HG03103 (cell line): ENCODE measurements at regions not wholly inside any gene's neighbourhood (a gene's known extent, or its start where the extent isn't known, plus 50 kb on each side); places are given as distances from the start of the nearest gene placed in this dataset.
"Not testable (repeated sequence)": the region's sequence is repeated elsewhere in the genome, so short reads cannot be mapped to it uniquely, and the experiment has no call there.

Experiments
- ATAC-seq: cut with Tn5 transposase; IDR thresholded peaks from one replicate; pipeline ENCODE4 v1.9.1; 2021; ENCODE audit warnings: low read depth; ENCODE audit not compliant: unreplicated experiment

DNA sequence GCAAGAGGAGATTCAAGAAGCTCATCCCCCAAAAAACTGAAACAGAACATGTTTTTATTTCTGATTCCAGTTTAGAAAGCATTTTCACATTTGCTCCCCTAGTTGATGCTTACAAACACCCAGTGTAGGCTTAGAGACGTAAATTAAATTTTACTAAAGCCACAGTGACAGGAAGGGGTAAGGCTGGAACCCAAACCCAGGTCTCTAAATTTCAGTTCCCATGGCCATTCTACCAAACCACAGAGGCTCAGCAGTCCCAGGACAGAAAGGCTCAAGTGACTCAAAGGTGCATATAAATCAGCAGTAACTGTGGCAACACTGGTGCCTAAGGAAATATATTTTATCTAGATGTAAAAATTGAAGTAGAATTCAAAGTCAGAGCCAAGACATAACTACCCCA is 128.7 kb downstream of the CEP120 start:
- peak; percentile 66 for ATAC-seq

- ATAC-seq: no peak
Observed at GRCh38 chr5:123289210-123289609, 134.0 kb downstream of the CEP120 start.

DNA sequence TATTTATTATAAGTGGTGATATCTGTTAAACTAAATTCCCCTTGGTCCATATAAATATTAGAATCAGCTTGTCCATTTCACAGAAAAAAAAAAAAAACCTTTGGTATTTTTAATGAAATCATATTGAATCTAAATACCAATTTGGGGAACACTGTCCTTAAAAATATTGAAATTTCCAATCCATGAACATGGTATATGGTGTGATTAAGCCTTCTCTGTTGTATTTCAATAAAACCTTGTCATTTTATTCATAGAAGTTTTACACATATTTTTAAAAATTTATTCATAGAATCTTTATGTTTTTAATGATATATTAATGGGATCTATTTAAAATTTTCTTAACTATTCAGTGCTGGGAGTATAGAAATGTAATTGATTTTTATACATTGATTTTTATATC is 135.3 kb downstream of the CEP120 start:
- no peak for ATAC-seq

DNA sequence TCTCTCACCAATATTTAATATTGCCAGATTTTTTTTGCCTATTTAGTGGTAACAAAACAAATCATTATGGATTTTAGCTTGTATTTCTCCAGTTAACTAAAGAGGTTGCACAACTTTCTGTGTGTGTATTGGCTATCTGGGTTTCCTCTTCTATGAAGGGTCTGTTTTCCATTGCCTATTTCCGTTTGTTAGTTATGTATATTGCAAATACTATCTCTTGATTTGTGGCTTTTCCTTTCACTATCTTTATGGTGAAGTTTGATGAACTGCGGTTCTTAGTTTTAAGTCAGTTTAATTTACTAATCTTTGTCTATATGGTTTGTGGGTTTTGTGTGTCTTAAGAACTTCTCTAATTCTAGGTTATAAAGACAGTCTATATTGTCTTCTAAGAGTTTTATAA is 136.3 kb downstream of the CEP120 start:
- no peak for ATAC-seq

DNA sequence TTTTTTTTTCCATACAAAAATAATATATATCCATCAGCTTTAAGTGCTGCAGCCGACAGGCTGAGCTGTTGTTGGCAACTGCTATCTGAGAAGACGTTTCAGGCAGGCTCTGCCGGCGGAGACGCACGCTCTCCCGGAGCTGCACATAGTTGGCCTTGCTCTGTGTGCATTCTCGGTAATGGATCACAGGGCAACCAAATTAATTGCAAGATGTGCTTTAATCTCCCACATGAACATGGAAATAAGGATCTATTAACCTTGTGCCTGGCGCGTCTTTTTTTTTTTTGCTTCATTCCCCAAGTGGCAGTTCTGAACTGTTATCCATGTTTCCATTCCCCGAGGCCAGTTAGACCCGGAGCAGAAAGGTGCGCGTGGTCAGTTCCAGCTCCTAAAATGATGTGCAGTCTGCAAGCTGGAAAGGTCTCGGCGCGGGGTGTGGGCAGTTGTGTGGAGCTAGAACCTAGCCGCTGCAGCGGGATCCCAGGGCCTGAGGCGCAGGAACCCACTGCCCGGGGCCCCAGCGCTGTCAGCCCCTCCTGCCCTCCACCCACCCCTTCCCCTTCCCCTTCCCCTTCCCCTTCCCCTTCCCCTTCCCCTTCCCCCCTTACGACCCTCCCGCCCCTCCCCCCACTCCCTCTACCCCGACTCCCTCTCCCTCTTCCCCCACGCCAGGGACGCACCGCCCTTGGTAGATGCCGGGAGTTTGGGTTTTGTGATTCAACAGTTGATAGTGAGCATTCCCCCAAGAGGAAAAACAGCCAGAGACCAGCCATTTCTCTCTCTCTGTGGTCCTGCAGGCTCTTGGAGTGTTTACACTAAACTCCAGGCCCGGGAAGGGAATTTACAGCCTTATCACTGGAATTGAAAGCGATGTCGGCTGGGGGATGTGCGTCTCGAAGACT is 137.8 kb downstream of the CEP120 start:
- no peak for ATAC-seq

GRCh38 chr5:123283499-123283898 is 139.7 kb downstream of the CEP120 start:
- no peak for ATAC-seq

DNA sequence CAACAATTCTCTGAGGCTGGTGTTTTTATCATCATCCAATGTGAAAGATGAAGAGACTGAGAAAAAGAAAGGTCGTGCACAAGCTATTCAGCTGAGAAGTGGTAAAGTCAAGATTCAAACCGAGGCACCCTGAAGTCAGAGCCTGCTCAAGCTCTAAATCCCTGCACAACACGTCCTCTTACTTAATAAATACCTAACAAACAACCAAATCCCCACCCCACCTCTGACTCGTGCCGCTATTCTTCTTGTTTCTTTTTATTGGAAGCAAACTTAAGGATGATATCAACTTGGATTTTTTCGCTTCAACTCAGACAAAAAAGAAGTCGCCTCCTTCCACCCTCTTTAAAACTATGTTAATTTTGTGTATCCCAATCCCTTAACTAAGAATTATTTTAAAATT is 140.2 kb downstream of the CEP120 start:
- ATAC-seq: no peak

DNA sequence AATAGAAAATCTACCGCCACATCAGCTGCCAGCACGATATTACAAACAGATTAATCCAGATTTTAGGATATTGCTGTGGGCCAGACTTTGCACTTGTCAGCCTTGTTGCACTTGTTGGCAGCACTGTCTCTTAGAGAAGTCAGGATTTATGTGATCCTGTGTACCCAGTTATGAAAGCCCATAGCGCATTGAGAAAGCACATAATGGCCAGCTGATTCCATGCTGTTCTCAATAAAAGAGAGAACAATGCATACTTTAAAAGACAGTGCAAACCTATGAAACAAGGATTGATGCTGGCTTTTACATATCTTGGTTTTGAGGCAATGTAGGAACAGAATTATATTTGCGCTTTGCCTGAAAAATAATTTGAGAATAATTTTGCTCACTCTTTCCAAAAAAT is 140.8 kb downstream of the CEP120 start:
- no peak for ATAC-seq

DNA sequence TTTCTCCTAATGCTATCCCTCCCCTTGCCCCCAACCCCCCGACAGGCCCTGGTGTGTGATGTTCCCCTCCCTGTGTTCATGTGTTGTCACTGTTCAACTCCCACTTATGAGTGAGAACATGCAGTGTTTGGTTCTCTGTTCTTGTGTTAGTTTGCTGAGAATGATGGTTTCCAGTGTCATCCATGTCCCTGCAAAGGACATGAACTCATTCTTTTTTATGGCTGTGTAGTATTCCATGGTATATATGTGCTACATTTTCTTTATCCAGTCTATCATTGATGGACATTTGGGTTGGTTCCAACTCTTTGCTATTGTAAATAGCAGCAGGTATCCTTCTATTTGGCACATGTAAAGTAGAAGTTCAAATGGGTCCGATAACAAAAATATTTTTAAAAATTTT is 142.3 kb downstream of the CEP120 start:
- ATAC-seq: not testable (repeated sequence)

DNA sequence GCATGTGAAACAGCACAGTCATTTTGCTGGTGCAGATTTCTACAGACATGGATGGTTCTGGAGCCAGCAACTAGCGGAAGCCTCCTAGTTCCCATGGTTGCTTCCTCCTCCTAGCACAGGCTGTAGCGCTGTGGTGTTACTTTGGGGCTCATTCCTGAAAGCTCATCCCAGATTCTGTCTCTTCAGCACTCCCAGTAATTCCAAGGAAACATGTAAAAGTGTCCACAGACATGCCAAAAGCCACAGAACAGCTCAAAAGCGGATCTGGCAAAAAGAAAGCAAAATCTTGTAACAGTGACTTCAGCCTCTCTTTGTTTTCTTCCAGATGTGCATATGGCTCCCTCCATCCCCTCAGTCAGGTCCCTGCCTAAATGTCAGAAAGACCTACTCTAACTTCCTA is 144.1 kb downstream of the CEP120 start:
- ATAC-seq: no peak

- ATAC-seq: no peak
Observed at GRCh38 chr5:123278284-123278683, 144.9 kb downstream of the CEP120 start.

- no peak for ATAC-seq
Observed at GRCh38 chr5:123273984-123274383, 149.2 kb downstream of the CEP120 start.

DNA sequence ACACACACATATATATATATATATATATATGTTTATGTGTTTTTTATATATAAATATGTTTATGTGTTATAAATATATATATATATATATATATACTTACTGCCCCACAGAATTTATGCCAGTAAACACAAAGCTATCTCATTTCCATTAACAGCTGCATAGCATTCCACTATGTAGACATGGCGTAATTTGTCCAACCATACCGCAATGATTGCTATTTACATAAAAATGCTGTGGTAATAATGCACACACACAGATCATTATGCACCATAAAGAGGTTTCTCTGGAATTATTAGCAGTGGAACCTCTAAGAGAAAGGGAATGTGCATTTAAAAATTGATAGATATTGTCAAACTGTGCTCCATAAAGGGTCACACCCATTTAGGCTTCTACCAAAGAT is 150.1 kb downstream of the CEP120 start:
- ATAC-seq: no peak

DNA sequence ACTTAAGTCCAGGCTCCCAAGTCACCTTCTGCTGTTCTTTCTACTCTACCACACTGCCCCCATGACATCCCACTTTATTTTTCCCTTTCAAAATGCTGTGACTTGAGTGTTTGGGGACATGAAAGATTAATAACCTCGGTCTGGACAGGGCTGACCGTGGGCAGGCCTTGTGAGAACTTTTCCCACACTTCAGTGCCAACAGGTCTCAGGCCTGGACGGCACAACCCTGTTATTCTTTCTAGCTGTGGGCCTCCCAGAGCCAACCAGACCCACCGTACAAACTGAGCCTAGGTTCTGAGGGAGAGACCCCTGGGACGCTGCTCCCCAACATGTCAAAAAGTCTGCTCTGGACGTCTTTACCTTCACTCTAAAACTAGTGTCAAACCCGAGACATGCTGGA is 153.4 kb downstream of the CEP120 start:
- ATAC-seq: no peak

DNA sequence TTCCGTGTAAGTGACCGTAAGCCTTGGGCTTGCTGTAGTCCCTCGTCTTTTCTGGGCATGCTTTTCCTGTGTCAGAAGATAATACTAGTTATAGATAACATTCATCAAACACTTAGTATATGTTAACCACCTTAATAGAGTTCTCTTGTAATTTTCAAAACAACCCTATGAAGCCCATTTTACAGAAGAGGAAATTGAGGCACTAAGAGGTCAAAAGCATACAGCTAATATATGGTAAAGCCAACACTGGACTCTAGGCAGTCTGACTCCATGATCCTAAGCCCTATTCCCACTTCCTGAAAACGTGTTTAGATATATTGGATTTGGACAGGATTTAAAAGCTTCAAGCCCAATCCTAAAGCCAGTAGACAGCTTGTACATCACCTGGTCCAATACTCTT is 153.8 kb downstream of the CEP120 start:
- no peak for ATAC-seq

- no peak for ATAC-seq
Observed at GRCh38 chr5:123266365-123266764, 156.8 kb downstream of the CEP120 start.

- no peak for ATAC-seq
Observed at GRCh38 chr5:123265551-123265950, 157.7 kb downstream of the CEP120 start.

DNA sequence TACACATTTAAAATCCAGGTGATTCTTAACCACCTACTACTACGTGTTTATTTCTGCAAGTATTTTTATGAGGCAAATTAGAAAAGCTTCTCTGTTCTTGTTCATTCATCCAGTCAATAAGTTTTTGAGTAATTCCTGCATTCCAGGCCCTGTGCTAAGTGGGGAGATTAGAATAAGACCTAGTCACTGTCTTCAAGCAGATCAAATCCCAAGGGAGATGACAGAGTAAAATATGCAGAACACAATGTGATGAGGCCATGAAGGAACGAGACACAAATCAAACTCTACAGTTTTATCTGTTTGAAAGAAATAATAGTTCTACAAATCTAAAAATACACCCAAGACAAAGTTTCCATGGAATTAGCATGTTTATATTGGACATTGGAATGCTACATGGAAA is 158.8 kb downstream of the CEP120 start:
- no peak for ATAC-seq

- ATAC-seq: no peak
Observed at GRCh38 chr5:123263859-123264258, 159.3 kb downstream of the CEP120 start.

GRCh38 chr5:123262216-123262823 is 160.9 kb downstream of the CEP120 start:
- ATAC-seq: no peak

GRCh38 chr5:123261752-123262151 is 161.5 kb downstream of the CEP120 start:
- no peak for ATAC-seq

GRCh38 chr5:123249446-123249845 is 160.4 kb downstream of the PRDM6 start:
- ATAC-seq: no peak
